GM21367 (cell line): ENCODE measurements at regions not wholly inside any gene's neighbourhood (a gene's known extent, or its start where the extent isn't known, plus 50 kb on each side); places are given as distances from the start of the nearest gene placed in this dataset.
"Not testable (repeated sequence)": the region's sequence is repeated elsewhere in the genome, so short reads cannot be mapped to it uniquely, and the experiment has no call there.

Experiments
- ATAC-seq: cut with Tn5 transposase; IDR thresholded peaks from one replicate; pipeline ENCODE4 v1.9.1; 2021; ENCODE audit not compliant: unreplicated experiment

- ATAC-seq: no peak
Measured at GRCh38 chr4:81319657-81320056, 104.6 kb upstream of the PRKG2 start.

DNA sequence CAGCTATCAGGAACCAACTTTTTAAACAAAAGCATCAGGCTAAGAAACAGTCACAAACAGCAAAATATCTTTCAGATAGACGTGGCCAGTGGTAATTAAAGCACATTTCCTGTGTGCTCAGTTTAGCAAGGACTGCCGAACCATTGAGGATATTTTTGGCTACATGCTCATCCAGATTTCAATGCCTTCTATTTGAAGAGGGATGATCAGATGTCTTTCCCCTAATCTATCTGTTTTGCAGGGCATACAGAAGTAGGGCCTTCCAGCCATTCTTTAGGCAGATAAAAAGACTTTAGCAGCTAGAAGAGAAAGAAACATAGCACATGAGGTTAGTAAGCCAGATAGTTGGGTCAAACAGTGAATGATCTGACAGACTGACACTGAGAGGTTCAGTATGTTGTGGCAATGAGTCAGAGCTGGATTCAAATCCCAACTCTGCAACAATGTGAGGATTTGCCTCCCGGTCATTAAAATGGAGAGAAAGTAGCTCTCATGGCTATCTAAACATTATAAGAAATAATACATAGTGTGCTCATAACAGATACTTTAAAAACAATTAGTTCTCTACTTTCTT lies 100.0 kb upstream of the PRKG2 start:
- ATAC-seq: no peak

DNA sequence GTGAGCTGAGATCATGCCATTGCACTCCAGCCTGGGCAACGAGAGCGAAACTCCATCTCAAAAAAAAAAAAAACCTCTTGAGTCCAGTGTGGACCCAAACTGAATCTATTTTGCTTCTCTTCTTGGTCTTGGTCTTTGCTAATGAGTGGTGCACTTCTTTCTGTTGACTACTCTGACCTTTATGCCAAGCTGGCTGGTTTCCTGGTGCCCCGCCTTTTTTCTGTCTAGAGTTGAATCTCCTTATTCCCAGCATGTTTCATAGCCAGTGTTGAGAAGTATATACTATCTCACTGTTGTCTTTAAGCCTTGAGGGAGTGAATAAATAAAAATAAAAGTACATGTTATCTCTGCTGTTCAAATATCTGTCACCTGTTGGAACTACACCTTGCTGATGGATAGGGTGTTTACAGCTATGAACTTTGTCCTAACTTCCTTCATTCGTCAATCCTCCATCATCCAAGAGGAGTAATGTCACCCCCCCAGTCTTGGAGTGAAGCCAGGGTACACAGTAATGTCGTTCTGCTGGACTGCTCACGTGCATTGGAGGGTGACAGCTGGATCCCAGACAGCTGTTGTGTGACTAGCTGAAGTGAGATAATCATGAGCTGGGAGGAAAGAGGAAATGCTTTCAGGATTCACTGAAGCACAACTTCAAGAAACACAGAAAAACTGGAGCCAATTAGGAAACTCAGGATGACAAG lies 99.3 kb upstream of the PRKG2 start:
- ATAC-seq: no peak

DNA sequence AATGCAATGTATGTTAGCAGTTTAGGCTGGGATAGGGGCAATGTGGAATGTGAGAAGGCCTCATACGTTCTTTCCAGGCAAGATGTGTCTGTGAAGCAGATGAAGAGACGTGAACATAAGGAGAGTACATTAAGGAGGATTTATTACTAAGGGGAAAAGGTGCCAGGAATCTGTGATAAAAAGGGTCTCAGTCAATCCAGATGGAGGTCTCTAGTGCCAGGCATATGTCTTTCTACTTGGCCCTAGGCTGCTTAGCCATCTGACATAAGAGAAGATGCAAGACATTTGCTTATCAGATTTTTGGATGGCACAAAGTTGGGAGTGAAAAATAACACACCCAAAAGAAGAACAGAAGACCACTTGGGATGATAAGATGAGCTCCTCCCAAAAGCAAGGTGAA lies 93.0 kb upstream of the PRKG2 start:
- ATAC-seq: no peak

- ATAC-seq: no peak
Measured at GRCh38 chr4:81304871-81305270, 89.8 kb upstream of the PRKG2 start.

DNA sequence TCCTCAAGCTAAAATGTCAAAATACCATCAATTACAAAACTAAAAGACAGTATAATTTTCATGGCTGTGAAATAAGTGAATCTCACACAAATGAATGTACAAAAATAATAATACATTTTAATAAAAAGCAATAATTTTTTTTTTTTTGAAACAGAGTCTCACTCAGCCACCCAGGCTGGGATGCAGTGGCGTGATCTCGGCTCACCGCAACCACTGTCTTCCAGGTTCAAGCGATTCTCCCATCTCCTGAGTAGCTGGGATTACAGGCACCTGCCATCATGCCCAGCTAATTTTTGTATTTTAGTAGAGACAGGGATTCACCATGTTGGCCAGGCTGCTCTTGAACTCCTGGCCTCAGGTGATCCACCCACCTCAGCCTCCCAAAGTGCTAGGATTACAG lies 85.3 kb upstream of the PRKG2 start:
- not testable (repeated sequence) for ATAC-seq

- no peak for ATAC-seq
Measured at GRCh38 chr4:81290813-81291212, 75.8 kb upstream of the PRKG2 start.

DNA sequence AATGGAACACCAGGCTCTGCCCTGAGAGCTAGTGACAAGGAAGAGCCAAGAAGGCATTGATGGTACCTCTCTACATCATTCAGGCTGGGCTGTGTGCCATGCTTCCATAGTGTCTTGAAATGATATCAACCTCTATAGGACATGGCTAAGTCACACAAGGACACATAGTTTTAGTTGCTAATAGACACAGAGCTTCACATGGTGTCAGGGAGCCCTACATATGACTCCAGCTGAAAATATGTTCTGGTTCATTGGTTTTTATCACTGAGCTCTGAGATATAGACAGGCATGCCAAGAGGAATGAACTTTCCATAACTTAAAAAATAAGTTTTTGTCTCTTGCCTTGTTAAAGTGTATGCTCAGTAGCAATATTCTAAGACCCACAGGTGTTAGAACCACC lies 72.1 kb upstream of the PRKG2 start:
- ATAC-seq: no peak

- ATAC-seq: no peak
Measured at GRCh38 chr4:81282131-81282530, 67.1 kb upstream of the PRKG2 start.

GRCh38 chr4:81274460-81274859 lies 59.4 kb upstream of the PRKG2 start:
- no peak for ATAC-seq

DNA sequence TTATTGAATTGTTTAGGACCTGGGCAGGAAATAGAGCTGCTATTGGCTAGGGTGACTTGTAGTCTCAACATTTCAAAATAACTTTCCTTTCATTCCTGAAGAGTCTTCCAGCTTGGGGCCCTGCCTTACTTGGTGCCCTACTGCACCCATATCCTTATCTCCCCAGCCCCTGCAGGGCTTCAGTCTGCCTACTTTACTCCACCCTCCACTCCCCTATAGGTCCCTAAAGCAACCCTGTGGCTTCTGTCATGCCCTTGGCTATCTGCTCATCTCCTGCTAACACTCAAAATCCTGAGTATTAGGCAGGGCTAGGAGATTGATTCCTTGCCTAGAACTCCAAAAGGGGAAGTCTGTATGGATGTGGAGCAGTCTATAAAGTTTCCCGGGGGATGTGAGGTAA lies 57.6 kb upstream of the PRKG2 start:
- no peak for ATAC-seq
